H1 (cell line): ENCODE measurements at regions not wholly inside any gene's neighbourhood (a gene's known extent, or its start where the extent isn't known, plus 50 kb on each side); places are given as distances from the start of the nearest gene placed in this dataset.

ENCODE experiments used
- SP1 ChIP-seq: IDR thresholded peaks from 2 replicates; pipeline ENCODE4 v1.6.1; 2011; ENCODE audit warnings: low read depth, low read length

DNA sequence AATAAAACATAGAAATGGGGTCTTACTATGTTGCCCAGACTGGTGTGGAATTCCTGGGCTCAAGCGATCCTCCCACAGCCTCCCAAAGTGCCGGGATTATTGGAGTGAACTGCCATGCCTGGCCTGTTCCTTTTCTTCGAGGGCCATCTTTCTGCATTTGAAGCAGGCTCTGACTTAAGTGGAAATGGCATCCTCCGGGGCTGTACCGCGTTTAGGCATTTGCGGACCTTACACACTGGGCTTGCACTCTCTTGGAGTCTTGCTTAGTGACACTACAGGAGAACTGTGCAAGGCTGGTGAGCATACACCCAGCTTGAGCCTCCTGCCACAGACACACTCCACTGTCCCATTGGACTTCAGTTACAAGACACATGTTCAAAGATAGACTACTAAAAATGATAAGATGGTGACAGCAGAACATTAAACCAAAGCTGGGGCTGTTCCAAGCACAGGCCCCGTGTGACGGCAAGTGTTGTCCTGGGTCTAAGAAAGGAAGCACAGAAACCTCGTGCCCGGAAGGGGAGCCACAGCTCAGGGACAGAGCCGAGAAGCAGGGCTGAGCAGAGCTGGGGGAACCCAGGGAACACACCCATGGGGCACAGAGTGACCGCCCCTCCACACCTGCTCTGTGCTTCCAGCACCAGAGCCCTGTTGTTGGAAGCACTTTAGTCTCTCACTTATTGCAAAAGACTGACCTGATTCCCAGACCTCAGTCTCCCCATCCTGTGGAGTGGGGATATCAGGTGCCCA, 59.0 kb upstream of the SHANK2 start (continued):
- TF ChIP-seq SP1: no peak
